PC-3 (cell line): ENCODE measurements at regions not wholly inside any gene's neighbourhood (a gene's known extent, or its start where the extent isn't known, plus 50 kb on each side); places are given as distances from the start of the nearest gene placed in this dataset.

Experiments used
- ATAC-seq: fragments of 200-7000 bp; cut with Tn5 transposase; 2 replicates; pipeline ENCODE4 v1.9.1; 2020; ENCODE audit warnings: mild to moderate bottlenecking, moderate library complexity
- BruUV-seq: library from RNA; stranded (reverse); fragments of 400-500 nt; replicated peaks from 2 replicates; lab custom pipeline; 2021; lab: Mats Ljungman, UMichigan
- CTCF ChIA-PET: fragments of 300-600 bp; sonication (Branson Sonifier 250); formaldehyde crosslinking; loops from one replicate; lab custom pipeline; 2022; ENCODE audit warnings: antibody characterized with exemption; lab: Charles Lee
- POLR2A ChIA-PET: fragments of 300-600 bp; sonication (Branson Sonifier 250); formaldehyde crosslinking; loops from one replicate; lab custom pipeline; 2022; ENCODE audit warnings: antibody characterized with exemption; ENCODE audit not compliant: unreplicated experiment; lab: Charles Lee
- DNase-seq: peaks from one replicate; pipeline ENCODE4 v3.0.0-alpha.2; 2015
- H2AFZ ChIP-seq: fragments of 300-600 bp; sonication (generic); 2 replicates; pipeline ENCODE4 v1.6.0; 2016; ENCODE audit warnings: antibody characterized with exemption, low read length
- H3F3A ChIP-seq: fragments of 300-600 bp; sonication (generic); one replicate; pipeline ENCODE4 v1.6.0; 2017; ENCODE audit warnings: antibody characterized with exemption, low read length, control low read depth, mild to moderate bottlenecking; ENCODE audit not compliant: unreplicated experiment
- H3K27ac ChIP-seq: fragments of 300-600 bp; sonication (generic); 2 replicates; pipeline ENCODE4 v1.5.1; 2016; ENCODE audit warnings: mild to moderate bottlenecking, low read length
- H3K27me3 ChIP-seq: fragments of 300-600 bp; sonication (generic); 2 replicates; pipeline ENCODE4 v1.6.1; 2016; ENCODE audit warnings: low read length, mixed read lengths
- H3K36me3 ChIP-seq: fragments of 300-600 bp; sonication (generic); 2 replicates; pipeline ENCODE4 v1.6.1; 2016; ENCODE audit warnings: low read depth, mixed run types, low read length, mixed read lengths
- H3K4me1 ChIP-seq: fragments of 300-600 bp; sonication (generic); 2 replicates; pipeline ENCODE4 v1.5.1; 2016; ENCODE audit warnings: low read length; ENCODE audit not compliant: insufficient read depth
- H3K4me2 ChIP-seq: fragments of 300-600 bp; sonication (generic); 2 replicates; pipeline ENCODE4 v1.6.0; 2016; ENCODE audit warnings: low read length
- H3K4me3 ChIP-seq: fragments of 300-600 bp; sonication (generic); 2 replicates; pipeline ENCODE4 v1.5.1; 2016; ENCODE audit warnings: mild to moderate bottlenecking, low read length, mixed read lengths
- H3K79me2 ChIP-seq: fragments of 300-600 bp; sonication (generic); 2 replicates; pipeline ENCODE4 v1.6.1; 2017; ENCODE audit warnings: low read length, mixed read lengths
- H3K9ac ChIP-seq: fragments of 300-600 bp; sonication (generic); 2 replicates; pipeline ENCODE4 v1.6.0; 2016; ENCODE audit warnings: mild to moderate bottlenecking, low read length
- H3K9me2 ChIP-seq: fragments of 300-600 bp; sonication (generic); replicated peaks from 2 replicates; pipeline ENCODE4 v1.6.1; 2016; ENCODE audit warnings: mixed run types, low read length, mixed read lengths
- H3K9me3 ChIP-seq: fragments of 300-600 bp; sonication (generic); 2 replicates; pipeline ENCODE4 v1.6.1; 2016; ENCODE audit warnings: low read length, mixed read lengths
- H4K20me1 ChIP-seq: fragments of 300-600 bp; sonication (generic); 2 replicates; pipeline ENCODE4 v1.6.1; 2016; ENCODE audit warnings: low read length, mixed read lengths
- CTCF ChIP-seq: fragments of 300-600 bp; sonication (generic); conservative IDR thresholded peaks from 2 replicates; pipeline ENCODE4 v1.5.1; 2017; ENCODE audit warnings: antibody characterized with exemption, low read depth, mild to moderate bottlenecking, low read length
- EZH2 ChIP-seq: fragments of 300-600 bp; sonication (generic); IDR thresholded peaks from one replicate; pipeline ENCODE4 v1.6.1; 2017; ENCODE audit warnings: antibody characterized with exemption, mild to moderate bottlenecking, low read length; ENCODE audit not compliant: unreplicated experiment
- EZH2phosphoT487 ChIP-seq: fragments of 300-600 bp; sonication (generic); IDR thresholded peaks from 2 replicates; pipeline ENCODE4 v1.6.1; 2018; ENCODE audit warnings: mild to moderate bottlenecking, antibody characterized with exemption, low read length, borderline replicate concordance
- intact Hi-C: fragments of 100-400 bp; cut with micrococcal nuclease; formaldehyde crosslinking; loops from 2 replicates; pipeline ENCODE4 v1.9.0; 2023

DNA sequence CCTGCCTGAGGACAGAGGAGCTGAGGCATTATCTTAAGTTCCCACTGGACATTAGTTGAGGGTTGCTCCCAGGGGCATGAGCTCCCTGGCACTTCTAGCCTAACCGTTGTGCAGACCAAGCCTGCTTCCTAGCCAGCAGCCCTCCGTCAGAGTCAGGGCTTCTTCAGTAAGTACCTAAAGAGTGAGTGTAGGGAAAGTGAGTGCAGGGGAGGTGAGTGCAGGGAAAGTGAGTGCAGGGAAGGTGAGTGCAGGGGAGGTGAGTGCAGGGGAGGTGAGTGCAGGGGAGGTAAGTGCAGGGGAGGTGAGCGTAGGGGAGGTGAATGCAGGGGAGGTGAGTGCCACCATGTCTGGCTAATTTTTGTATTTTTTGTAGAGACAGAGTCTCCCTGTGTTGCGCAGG lies 190.5 kb downstream of the ESRRB start:
- Histone ChIP-seq H2AFZ (no peak overlapping the region), H3K79me2 (no peaks in the 10 kb centered on the region), H3K27ac (no peak overlapping the region), H3K4me1 (no peaks in the 10 kb centered on the region), H3K4me2 (no peak overlapping the region), H3F3A (no peaks in the 10 kb centered on the region), H3K36me3 (no peaks in the 10 kb centered on the region), H3K9me2 (no peaks in the 10 kb centered on the region), H3K9me3 (no peaks in the 10 kb centered on the region), H4K20me1 (no peaks in the 10 kb centered on the region), H3K4me3 (no peak overlapping the region), H3K27me3 (peaks cover 28% of the 10 kb centered on the region), H3K9ac (no peak overlapping the region)
- no TSS peak for BruUV-seq
- TF ChIP-seq EZH2 (no peak), CTCF (no peak), EZH2phosphoT487 (no peak)
- DNase-seq (no peak), ATAC-seq (no peak)
- POLR2A ChIA-PET, result no interaction called here
- intact Hi-C loops, result no loop called here
- CTCF ChIA-PET, result no interaction called here

DNA sequence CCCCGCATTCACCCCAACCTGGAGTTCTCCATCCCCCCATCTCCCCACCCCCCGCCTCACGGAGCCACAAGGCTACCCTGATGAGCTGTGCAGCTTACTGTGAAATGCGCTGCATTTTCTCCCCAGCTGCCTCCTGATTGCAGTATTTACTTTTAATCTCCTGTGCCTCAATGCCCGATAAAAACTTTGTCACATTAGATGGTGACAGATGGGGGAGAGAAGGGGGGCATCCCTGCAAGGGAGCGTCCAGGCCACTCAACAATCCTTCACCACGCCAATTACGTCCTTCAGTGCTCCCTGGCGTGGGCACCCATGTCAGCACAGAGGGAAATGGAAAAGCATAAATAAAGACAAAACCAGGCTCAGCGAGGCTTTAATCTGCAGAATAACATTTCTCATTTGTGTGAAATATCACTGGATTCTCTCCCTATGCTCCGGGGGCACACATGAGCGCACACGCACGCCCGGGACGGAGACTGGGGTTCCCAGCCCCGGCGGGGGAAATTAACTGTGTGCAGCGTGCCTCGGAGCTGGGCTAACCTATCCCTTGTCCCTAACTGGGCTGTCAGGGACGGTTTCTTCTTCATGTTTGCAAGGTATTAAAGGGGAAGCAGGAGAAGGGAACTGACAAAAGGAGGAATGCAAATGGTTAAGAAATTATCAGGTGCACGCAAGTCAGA lies 186.7 kb upstream of the VASH1 start:
- no peaks in the 10 kb centered on the region for H3K9me2 ChIP-seq
- no TSS peak for BruUV-seq
- POLR2A ChIA-PET, result no interaction called here

More for the DNA sequence above, 186.7 kb upstream of the VASH1 start:
- no peaks in the 10 kb centered on the region for H3K36me3 ChIP-seq
- TF ChIP-seq EZH2phosphoT487 (no peak), EZH2 (no peak), CTCF (no peak)
- no peaks in the 10 kb centered on the region for H3K9me3 ChIP-seq
- no peaks in the 10 kb centered on the region for H3F3A ChIP-seq
- CTCF ChIA-PET, result no interaction called here
- ATAC-seq (no peak), DNase-seq (no peak)
- no peaks in the 10 kb centered on the region for H3K79me2 ChIP-seq
- no peak overlapping the region for H3K27ac ChIP-seq
- H2AFZ ChIP-seq, result no peak overlapping the region
- no peaks in the 10 kb centered on the region for H3K4me1 ChIP-seq
- intact Hi-C loops, result no loop called here
- H3K4me2 ChIP-seq, result no peak overlapping the region
- no peaks in the 10 kb centered on the region for H4K20me1 ChIP-seq
- H3K9ac ChIP-seq, result no peak overlapping the region
- no peak overlapping the region for H3K4me3 ChIP-seq
- H3K27me3 ChIP-seq, result peaks cover 59% of the 10 kb centered on the region
